HFFc6 (cell line): ENCODE measurements at regions not wholly inside any gene's neighbourhood (a gene's known extent, or its start where the extent isn't known, plus 50 kb on each side); places are given as distances from the start of the nearest gene placed in this dataset.

Source experiments
- DNase-seq: peaks from one replicate; pipeline ENCODE4 v3.0.0-alpha.2; 2018
- H3K27ac Mint-ChIP-seq: 2 replicates; pipeline ENCODE4 v1.8.0; 2020; ENCODE audit warnings: mild to moderate bottlenecking, mixed read lengths
- H3K27me3 Mint-ChIP-seq: 2 replicates; pipeline ENCODE4 v1.8.0; 2021; ENCODE audit warnings: mild to moderate bottlenecking, moderate library complexity, mixed read lengths; ENCODE audit not compliant: insufficient read depth
- H3K36me3 Mint-ChIP-seq: 2 replicates; pipeline ENCODE4 v1.8.0; 2021; ENCODE audit warnings: low read depth, mixed read lengths
- H3K4me1 Mint-ChIP-seq: 2 replicates; pipeline ENCODE4 v1.8.0; 2020; ENCODE audit warnings: low read depth, mixed read lengths
- H3K4me3 Mint-ChIP-seq: 2 replicates; pipeline ENCODE4 v1.8.0; 2020; ENCODE audit warnings: mild to moderate bottlenecking, moderate library complexity, mixed read lengths
- H3K9me3 Mint-ChIP-seq: 2 replicates; pipeline ENCODE4 v1.8.0; 2020; ENCODE audit warnings: mild to moderate bottlenecking, mixed read lengths
- TF ChIP-seq, protein P1 (sequence below): fragments of 200-600 bp; sonication (generic); IDR thresholded peaks from 2 replicates; pipeline ENCODE4 v1.5.0; 2021; ENCODE audit warnings: antibody characterized with exemption, mild to moderate bottlenecking

GRCh38 chr13:50481936-50482335 is 361.6 kb downstream of the DLEU7 start:
- TF ChIP-seq, protein P1, sequence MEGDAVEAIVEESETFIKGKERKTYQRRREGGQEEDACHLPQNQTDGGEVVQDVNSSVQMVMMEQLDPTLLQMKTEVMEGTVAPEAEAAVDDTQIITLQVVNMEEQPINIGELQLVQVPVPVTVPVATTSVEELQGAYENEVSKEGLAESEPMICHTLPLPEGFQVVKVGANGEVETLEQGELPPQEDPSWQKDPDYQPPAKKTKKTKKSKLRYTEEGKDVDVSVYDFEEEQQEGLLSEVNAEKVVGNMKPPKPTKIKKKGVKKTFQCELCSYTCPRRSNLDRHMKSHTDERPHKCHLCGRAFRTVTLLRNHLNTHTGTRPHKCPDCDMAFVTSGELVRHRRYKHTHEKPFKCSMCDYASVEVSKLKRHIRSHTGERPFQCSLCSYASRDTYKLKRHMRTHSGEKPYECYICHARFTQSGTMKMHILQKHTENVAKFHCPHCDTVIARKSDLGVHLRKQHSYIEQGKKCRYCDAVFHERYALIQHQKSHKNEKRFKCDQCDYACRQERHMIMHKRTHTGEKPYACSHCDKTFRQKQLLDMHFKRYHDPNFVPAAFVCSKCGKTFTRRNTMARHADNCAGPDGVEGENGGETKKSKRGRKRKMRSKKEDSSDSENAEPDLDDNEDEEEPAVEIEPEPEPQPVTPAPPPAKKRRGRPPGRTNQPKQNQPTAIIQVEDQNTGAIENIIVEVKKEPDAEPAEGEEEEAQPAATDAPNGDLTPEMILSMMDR: no peak
- Mint-ChIP-seq H3K4me3 (no peak overlapping the region), H3K4me1 (no peaks in the 10 kb centered on the region)

DNA sequence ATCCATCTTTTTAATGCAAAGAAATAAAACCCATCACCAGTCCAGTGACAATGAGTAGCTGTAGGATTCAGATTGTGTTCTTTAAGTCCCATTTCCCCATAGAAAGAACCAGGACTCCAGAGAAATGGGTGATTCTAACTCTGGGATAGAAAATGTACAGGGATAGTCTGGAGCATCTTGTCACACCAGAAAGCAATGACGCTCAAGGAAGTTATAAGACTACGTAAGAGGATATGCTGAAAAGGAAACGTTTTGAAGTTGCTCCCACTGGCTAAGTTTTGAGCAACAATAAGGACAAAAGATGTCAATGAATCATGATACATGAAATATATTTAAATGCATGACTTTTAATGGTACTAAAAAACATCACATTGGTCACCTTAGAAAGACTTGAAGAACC is 360.1 kb downstream of the DLEU7 start:
- no peak for DNase-seq
- TF ChIP-seq, protein P1: no peak
- H3K4me3 Mint-ChIP-seq: no peak overlapping the region
- H3K4me1 Mint-ChIP-seq: no peaks in the 10 kb centered on the region
- no peak overlapping the region for H3K27ac Mint-ChIP-seq
- H3K36me3 Mint-ChIP-seq: no peaks in the 10 kb centered on the region
- H3K27me3 Mint-ChIP-seq: peaks cover 6% of the 10 kb centered on the region
- no peaks in the 10 kb centered on the region for H3K9me3 Mint-ChIP-seq

More at GRCh38 chr13:50481936-50482335, 361.6 kb downstream of the DLEU7 start:
- peaks cover 7% of the 10 kb centered on the region for H3K27me3 Mint-ChIP-seq
- H3K9me3 Mint-ChIP-seq: no peaks in the 10 kb centered on the region
- H3K27ac Mint-ChIP-seq: no peak overlapping the region
- no peaks in the 10 kb centered on the region for H3K36me3 Mint-ChIP-seq
- DNase-seq: no peak

DNA sequence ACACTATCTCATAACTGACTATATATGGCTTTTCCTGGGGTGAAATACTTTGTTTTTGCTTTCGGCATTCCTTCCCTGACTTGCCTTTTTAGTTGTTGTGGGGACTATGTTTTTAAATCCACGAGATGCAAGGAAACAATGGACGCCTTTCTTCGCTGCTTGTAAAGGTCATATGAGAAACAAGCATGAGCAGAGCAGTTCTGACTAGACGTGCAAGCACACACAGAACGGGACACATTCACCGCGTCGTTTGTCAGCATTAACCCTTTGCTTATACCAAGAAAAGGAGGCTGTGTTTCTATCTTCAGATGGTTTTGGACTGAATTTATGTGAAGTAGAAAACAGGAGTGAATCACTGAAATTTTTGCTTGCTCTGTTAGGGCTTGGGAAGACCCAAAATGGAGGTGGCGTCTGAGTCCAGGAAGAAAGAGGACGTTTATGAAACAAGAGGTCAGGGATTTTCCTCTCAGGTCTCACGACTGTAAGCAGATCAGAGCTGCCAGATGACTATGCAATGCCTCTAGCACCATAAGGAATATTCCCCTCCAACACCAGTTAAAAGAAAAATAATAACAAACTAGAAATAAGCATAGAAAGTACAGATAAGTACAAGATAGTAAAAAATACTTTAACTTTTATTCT is 358.9 kb downstream of the DLEU7 start:
- Mint-ChIP-seq H3K9me3 (no peaks in the 10 kb centered on the region), H3K36me3 (no peaks in the 10 kb centered on the region), H3K4me3 (no peak overlapping the region), H3K27me3 (peaks cover 6% of the 10 kb centered on the region), H3K4me1 (no peaks in the 10 kb centered on the region), H3K27ac (no peak overlapping the region)
- DNase-seq: no peak
- TF ChIP-seq, protein P1: no peak

DNA sequence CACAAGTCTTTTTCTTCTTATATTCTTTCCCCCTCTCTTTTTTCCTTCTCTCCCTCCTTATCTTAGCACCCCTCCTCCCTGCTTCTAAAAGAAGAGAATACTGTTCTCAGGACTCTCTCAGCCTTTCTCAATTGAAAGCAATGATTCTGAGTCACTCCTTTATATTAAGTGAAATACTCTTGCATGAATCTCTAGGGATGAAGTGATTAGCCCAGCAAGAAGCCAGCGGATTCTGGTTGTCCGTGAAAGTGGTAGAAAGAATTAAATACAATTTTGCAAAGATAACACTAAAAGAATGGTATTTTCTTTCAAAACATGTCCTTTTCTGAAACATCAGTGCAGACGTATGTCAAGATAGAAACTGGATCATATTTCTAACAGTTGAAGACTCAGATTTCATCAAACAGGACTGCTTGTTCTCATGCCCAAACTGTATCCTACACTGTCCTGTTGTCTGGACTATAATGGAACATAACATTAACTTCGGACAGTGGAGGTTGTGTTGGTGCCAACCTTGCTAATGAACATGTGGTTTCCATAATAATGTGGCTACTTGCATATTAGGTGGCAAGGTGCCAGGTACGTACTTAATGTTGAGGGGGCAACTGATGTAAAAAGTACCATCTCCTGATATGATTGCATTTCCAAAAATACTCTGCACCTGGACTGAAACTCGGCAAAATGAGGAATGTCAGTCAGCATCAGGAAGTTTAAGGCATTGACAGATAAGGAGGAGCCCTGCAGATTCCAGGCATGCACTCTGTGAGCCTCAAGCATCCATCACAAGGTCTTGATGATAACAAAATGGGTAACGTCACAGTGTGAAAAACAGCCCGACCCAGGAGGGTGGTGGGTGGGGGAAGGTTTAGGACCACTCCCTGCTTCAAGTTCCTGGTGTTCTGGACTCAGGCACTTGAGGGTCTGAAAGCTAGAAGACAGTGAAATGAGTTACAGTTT is 357.2 kb downstream of the DLEU7 start:
- DNase-seq: no peak
- TF ChIP-seq, protein P1: no peak
- no peaks in the 10 kb centered on the region for H3K9me3 Mint-ChIP-seq
- H3K4me3 Mint-ChIP-seq: no peak overlapping the region
- H3K27ac Mint-ChIP-seq: no peak overlapping the region
- H3K36me3 Mint-ChIP-seq: no peaks in the 10 kb centered on the region
- H3K27me3 Mint-ChIP-seq: peaks cover 2% of the 10 kb centered on the region; the same call in 1 of the 2 replicates
- H3K4me1 Mint-ChIP-seq: no peaks in the 10 kb centered on the region

DNA sequence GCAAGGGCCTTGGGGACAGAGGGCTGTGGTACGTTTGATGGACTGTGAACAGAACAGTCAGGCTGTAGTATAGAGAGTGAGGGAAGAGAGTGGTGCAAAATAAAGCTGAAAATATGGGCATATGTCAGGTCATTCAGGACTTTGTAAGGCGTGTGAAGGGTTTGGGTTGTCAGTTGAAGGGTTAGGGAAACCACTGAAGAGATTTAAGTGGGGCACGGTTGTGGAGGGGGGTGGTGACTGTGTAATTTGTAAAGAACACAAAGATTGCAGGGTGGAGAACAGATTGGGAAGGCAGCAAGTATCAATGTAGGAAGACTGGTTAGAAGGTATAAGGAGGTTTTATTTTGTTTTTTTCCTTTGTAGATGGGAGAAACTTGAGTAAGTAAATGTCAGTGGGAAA is 349.8 kb downstream of the DLEU7 start:
- TF ChIP-seq, protein P1: no peak
- no peak overlapping the region for H3K4me3 Mint-ChIP-seq
- no peak overlapping the region for H3K27ac Mint-ChIP-seq
- H3K36me3 Mint-ChIP-seq: no peaks in the 10 kb centered on the region
- no peaks in the 10 kb centered on the region for H3K9me3 Mint-ChIP-seq
- DNase-seq: no peak
- H3K4me1 Mint-ChIP-seq: no peaks in the 10 kb centered on the region
- no peaks in the 10 kb centered on the region; the same call in 1 of the 2 replicates for H3K27me3 Mint-ChIP-seq
